Endothelial cell of umbilical vein (primary cell): ENCODE measurements at regions not wholly inside any gene's neighbourhood (a gene's known extent, or its start where the extent isn't known, plus 50 kb on each side); places are given as distances from the start of the nearest gene placed in this dataset.

Experiments used
- BruUV-seq: library from RNA; stranded (reverse); fragments of 400-500 nt; replicated peaks from 2 replicates; lab custom pipeline; 2021; lab: Mats Ljungman, UMichigan
- CTCF ChIA-PET: fragments of 300-600, 350-600 bp; sonication (Branson Sonifier 250); formaldehyde crosslinking; loops from one replicate; lab custom pipeline; 2021; ENCODE audit warnings: antibody characterized with exemption, inconsistent platforms; lab: Charles Lee
- POLR2A ChIA-PET: fragments of 300-600, 350-600 bp; sonication (Branson Sonifier 250); formaldehyde crosslinking; loops from one replicate; lab custom pipeline; 2021; ENCODE audit warnings: antibody characterized with exemption, inconsistent platforms; lab: Charles Lee
- DNase-seq: peaks from one replicate; pipeline ENCODE4 v3.0.0-alpha.2; 2011; ENCODE audit warnings: low read depth, low spot score
- FAIRE-seq: peaks from 2 replicates; lab custom pipeline; 2011; peaks lifted over from hg19 to GRCh38; lab: Jason Lieb, UNC
- H2AFZ ChIP-seq: 2 replicates; pipeline ENCODE4 v1.6.0; 2012; ENCODE audit warnings: low read depth, low read length, control low read depth, inconsistent platforms
- H3K27ac ChIP-seq: 2 replicates; pipeline ENCODE4 v1.5.1; 2011; ENCODE audit warnings: low read depth, mild to moderate bottlenecking, control low read depth, low read length, moderate library complexity; ENCODE audit not compliant: insufficient read depth
- H3K27me3 ChIP-seq, 2 experiments: 2 replicates each; pipeline versions ENCODE4 v1.6.0 to v1.6.1; 2011; ENCODE audit warnings: low read length in 2 of 2, mixed read lengths in 1 of 2; ENCODE audit not compliant: control insufficient read depth in 2 of 2, insufficient read depth in 2 of 2
- H3K36me3 ChIP-seq, 2 experiments: 2 replicates in 1 of 2; 3 replicates in 1 of 2; pipeline ENCODE4 v1.5.1; 2011; ENCODE audit warnings: low read length in 2 of 2, mild to moderate bottlenecking in 1 of 2, moderate library complexity in 1 of 2; ENCODE audit not compliant: control insufficient read depth in 2 of 2, insufficient read depth in 2 of 2; ENCODE audit errors: extremely low read depth in 1 of 2
- H3K4me1 ChIP-seq: 3 replicates; pipeline ENCODE4 v1.5.1; 2011; ENCODE audit warnings: mild to moderate bottlenecking, low read length; ENCODE audit not compliant: control insufficient read depth, insufficient read depth; ENCODE audit errors: extremely low read depth
- H3K4me2 ChIP-seq: 2 replicates; pipeline ENCODE4 v1.6.1; 2011; ENCODE audit warnings: low read length, control low read depth, mixed read lengths; ENCODE audit not compliant: insufficient read depth
- H3K4me3 ChIP-seq, 3 experiments: fragments of 200-600 bp in 1 of 3; sonication (generic), shearing (Covaris generic) in 1 of 3; replicated peaks in 1 of 3; 2 replicates each; pipeline ENCODE4 v1.5.1; 2011 to 2016; ENCODE audit warnings: control low read depth in 3 of 3, low read length in 3 of 3, mild to moderate bottlenecking in 2 of 3, inconsistent platforms in 1 of 3, low read depth in 1 of 3, moderate library complexity in 1 of 3; ENCODE audit not compliant: insufficient read depth in 1 of 3
- H3K79me2 ChIP-seq: 2 replicates; pipeline ENCODE4 v1.6.0; 2012; ENCODE audit warnings: low read length, inconsistent platforms; ENCODE audit not compliant: control insufficient read depth, insufficient read depth
- H3K9ac ChIP-seq: replicated peaks from 2 replicates; pipeline ENCODE3; 2011; ENCODE audit warnings: low read length, control low read depth; ENCODE audit not compliant: insufficient read depth; ENCODE audit errors: extremely low read depth
- H3K9me1 ChIP-seq: replicated peaks from 3 replicates; pipeline ENCODE4 v1.6.0; 2011; ENCODE audit warnings: mild to moderate bottlenecking, low read length; ENCODE audit not compliant: control insufficient read depth, insufficient read depth; ENCODE audit errors: extremely low read depth
- H3K9me3 ChIP-seq: replicated peaks from 2 replicates; pipeline ENCODE4 v1.5.1; 2012; ENCODE audit warnings: low read length, inconsistent platforms; ENCODE audit not compliant: control insufficient read depth, insufficient read depth
- H4K20me1 ChIP-seq: replicated peaks from 2 replicates; pipeline ENCODE3; 2011; ENCODE audit warnings: mild to moderate bottlenecking, low read length; ENCODE audit not compliant: control insufficient read depth, insufficient read depth; ENCODE audit errors: extremely low read depth
- EZH2 ChIP-seq: IDR thresholded peaks from 2 replicates; pipeline ENCODE4 v1.6.1; 2012; ENCODE audit warnings: borderline replicate concordance, low read depth, mild to moderate bottlenecking, moderate library complexity, low read length, inconsistent platforms; ENCODE audit not compliant: severe bottlenecking
- FOS ChIP-seq: IDR thresholded peaks from 2 replicates; pipeline ENCODE4 v1.6.1; 2011; ENCODE audit warnings: mild to moderate bottlenecking, low read length, moderate library complexity, borderline replicate concordance; ENCODE audit not compliant: insufficient read depth
- GATA2 ChIP-seq: IDR thresholded peaks from 2 replicates; pipeline ENCODE4 v1.7.0; 2011; ENCODE audit warnings: low read depth, mild to moderate bottlenecking, moderate library complexity, mixed read lengths, low read length; ENCODE audit not compliant: insufficient read length, insufficient read depth
- JUN ChIP-seq: IDR thresholded peaks from 2 replicates; pipeline ENCODE4 v1.6.1; 2011; ENCODE audit warnings: borderline replicate concordance, low read depth; ENCODE audit not compliant: insufficient read length, insufficient read depth
- MYC ChIP-seq: IDR thresholded peaks from one replicate; pipeline ENCODE4 v1.6.1; 2011; ENCODE audit warnings: mild to moderate bottlenecking, low read depth, low read length
- POLR2A ChIP-seq: IDR thresholded peaks from 2 replicates; pipeline ENCODE4 v1.6.1; 2012; ENCODE audit warnings: low read depth, mild to moderate bottlenecking, control low read depth, low read length
- POLR2AphosphoS5 ChIP-seq: IDR thresholded peaks from 2 replicates; pipeline ENCODE4 v1.6.1; 2012; ENCODE audit warnings: low read depth, mild to moderate bottlenecking, control low read depth, low read length, moderate library complexity; ENCODE audit not compliant: insufficient read depth
- dilution Hi-C: fragments of 300-500 bp; cut with MboI; formaldehyde crosslinking; loops from one replicate; pipeline ENCODE4 v1.15.0; 2019; ENCODE audit warnings: low sequenced_read_pairs; ENCODE audit not compliant: extremely low pct_ligation_motif_present
- intact Hi-C: fragments of 100-400 bp; cut with micrococcal nuclease; formaldehyde crosslinking; loops from one replicate; pipeline ENCODE4 v1.10.0; 2022
- TF ChIP-seq, protein P1 (sequence below): IDR thresholded peaks from 2 replicates; pipeline ENCODE4 v1.6.1; 2011; ENCODE audit not compliant: insufficient read depth, insufficient read length
- TF ChIP-seq, protein P2 (sequence below), 2 donors: IDR thresholded peaks; 1 replicate in 1 of 2; 2 replicates in 1 of 2; pipeline ENCODE4 v1.5.1; 2011; ENCODE audit warnings: low read length in 2 of 2, mild to moderate bottlenecking in 2 of 2, moderate library complexity in 2 of 2, control low read depth in 1 of 2, inconsistent platforms in 1 of 2, low read depth in 1 of 2; ENCODE audit not compliant: insufficient read depth in 1 of 2; ENCODE audit errors: extremely low read depth in 1 of 2

DNA sequence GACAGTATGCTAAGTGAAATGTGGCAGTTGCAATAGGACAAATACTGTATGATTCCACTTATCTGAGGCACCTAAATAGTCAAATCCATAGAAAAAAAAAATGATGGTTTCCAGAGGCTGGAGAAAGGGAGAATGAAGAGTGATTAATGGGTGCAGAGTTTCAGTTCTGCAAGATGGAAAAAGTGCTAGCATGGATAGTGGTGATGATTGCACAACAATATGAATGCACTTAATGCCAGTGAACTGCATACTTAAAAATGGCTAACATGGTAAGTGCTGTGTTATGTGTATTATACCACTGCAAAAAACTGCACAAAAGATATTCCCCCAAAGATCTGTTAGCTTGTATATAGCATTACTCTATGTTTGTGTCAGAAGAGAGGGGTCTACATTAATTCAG is 185.4 kb downstream of the INHBB start:
- BruUV-seq, result no TSS peak
- ChIA-PET CTCF (interaction anchor here (2.4 kb wide), 1 partner anchor 10 kb away, joined by 8 read pairs; no protein-coding TSS in a partner anchor), POLR2A (no interaction called here)
- H2AFZ ChIP-seq, result no peak overlapping the region
- no peaks in the 10 kb centered on the region for H3K9me1 ChIP-seq
- dilution Hi-C loops (no loop called here), intact Hi-C loops (no loop called here)
- no peaks in the 10 kb centered on the region for H3K36me3 ChIP-seq
- no peak overlapping the region for H3K9ac ChIP-seq
- no peaks in the 10 kb centered on the region for H3K9me3 ChIP-seq
- TF ChIP-seq, protein P1, sequence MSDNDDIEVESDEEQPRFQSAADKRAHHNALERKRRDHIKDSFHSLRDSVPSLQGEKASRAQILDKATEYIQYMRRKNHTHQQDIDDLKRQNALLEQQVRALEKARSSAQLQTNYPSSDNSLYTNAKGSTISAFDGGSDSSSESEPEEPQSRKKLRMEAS, result no peak
- TF ChIP-seq JUN (no peak), EZH2 (no peak), MYC (no peak), GATA2 (no peak), FOS (no peak), POLR2AphosphoS5 (no peak), POLR2A (no peak)
- TF ChIP-seq, protein P2, sequence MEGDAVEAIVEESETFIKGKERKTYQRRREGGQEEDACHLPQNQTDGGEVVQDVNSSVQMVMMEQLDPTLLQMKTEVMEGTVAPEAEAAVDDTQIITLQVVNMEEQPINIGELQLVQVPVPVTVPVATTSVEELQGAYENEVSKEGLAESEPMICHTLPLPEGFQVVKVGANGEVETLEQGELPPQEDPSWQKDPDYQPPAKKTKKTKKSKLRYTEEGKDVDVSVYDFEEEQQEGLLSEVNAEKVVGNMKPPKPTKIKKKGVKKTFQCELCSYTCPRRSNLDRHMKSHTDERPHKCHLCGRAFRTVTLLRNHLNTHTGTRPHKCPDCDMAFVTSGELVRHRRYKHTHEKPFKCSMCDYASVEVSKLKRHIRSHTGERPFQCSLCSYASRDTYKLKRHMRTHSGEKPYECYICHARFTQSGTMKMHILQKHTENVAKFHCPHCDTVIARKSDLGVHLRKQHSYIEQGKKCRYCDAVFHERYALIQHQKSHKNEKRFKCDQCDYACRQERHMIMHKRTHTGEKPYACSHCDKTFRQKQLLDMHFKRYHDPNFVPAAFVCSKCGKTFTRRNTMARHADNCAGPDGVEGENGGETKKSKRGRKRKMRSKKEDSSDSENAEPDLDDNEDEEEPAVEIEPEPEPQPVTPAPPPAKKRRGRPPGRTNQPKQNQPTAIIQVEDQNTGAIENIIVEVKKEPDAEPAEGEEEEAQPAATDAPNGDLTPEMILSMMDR (IDR thresholded peaks at IDR 0.05; ENCODE audit: extremely low read depth in 1 of 2, insufficient read depth in 1 of 2, low read depth in 1 of 2, low read length in 2 of 2), result no peak
- H3K4me1 ChIP-seq, result no peaks in the 10 kb centered on the region
- no peak for FAIRE-seq
- peaks cover 20 to 23% of the 10 kb centered on the region in 2 experiments for H3K27me3 ChIP-seq
- DNase-seq, result no peak
- H3K27ac ChIP-seq, result no peak overlapping the region
- no peaks in the 10 kb centered on the region for H3K79me2 ChIP-seq
- no peak overlapping the region for H3K4me3 ChIP-seq
- no peaks in the 10 kb centered on the region for H4K20me1 ChIP-seq
- H3K4me2 ChIP-seq, result no peak overlapping the region
